HCT116 (cell line): ENCODE measurements at regions not wholly inside any gene's neighbourhood (a gene's known extent, or its start where the extent isn't known, plus 50 kb on each side); places are given as distances from the start of the nearest gene placed in this dataset.

Source experiments
- ATAC-seq: fragments of 200-7000 bp; cut with Tn5 transposase; 2 replicates; pipeline ENCODE4 v1.9.1; 2020; ENCODE audit warnings: mild to moderate bottlenecking, moderate library complexity
- BruUV-seq: library from RNA; stranded (reverse); fragments of 400-500 nt; replicated peaks from 2 replicates; lab custom pipeline; 2021; lab: Mats Ljungman, UMichigan
- CTCF ChIA-PET: fragments of 300-600 bp; sonication (Branson Sonifier 250); formaldehyde crosslinking; loops from one replicate; lab custom pipeline; 2021; ENCODE audit warnings: antibody characterized with exemption; lab: Charles Lee
- POLR2A ChIA-PET: fragments of 300-600, 350-600 bp; sonication (Branson Sonifier 250); formaldehyde crosslinking; loops from one replicate; lab custom pipeline; 2021; ENCODE audit warnings: antibody characterized with exemption; lab: Charles Lee
- RAD21 ChIA-PET, 2 experiments: fragments of 300-600 bp; sonication (Branson Sonifier 250); formaldehyde crosslinking; loops; one replicate each; lab custom pipeline; 2023; ENCODE audit warnings: low total read pairs in 2 of 2; ENCODE audit not compliant: uncharacterized antibody in 2 of 2, unreplicated experiment in 2 of 2, low non-redundant PET in 1 of 2; lab: Charles Lee
- DNase-seq: peaks from one replicate; pipeline ENCODE4 v3.0.0-alpha.2; 2010; ENCODE audit warnings: low read depth, low spot score
- H2AFZ ChIP-seq: fragments of 200-600 bp; shearing (Covaris generic), sonication (generic); 2 replicates; pipeline ENCODE4 v1.6.1; 2017; ENCODE audit warnings: low read depth, mixed run types, mixed read lengths, antibody characterized with exemption, low read length; ENCODE audit not compliant: poor library complexity, severe bottlenecking
- H3K27ac ChIP-seq: 2 replicates; pipeline ENCODE4 v1.5.1; 2012; ENCODE audit warnings: low read depth, low read length
- H3K27me3 ChIP-seq: fragments of 200-600 bp; sonication (generic); 2 replicates; pipeline ENCODE4 v1.6.1; 2016; ENCODE audit warnings: mixed run types, low read length, mixed read lengths; ENCODE audit not compliant: insufficient read depth
- H3K36me3 ChIP-seq, 2 experiments: fragments of 200-500 bp in 1 of 2; fragments of 200-600 bp in 1 of 2; sonication (Bioruptor generic) in 1 of 2; sonication (generic) in 1 of 2; 2 replicates each; pipeline versions ENCODE4 v1.5.1 to v1.6.1; 2014 to 2016; ENCODE audit warnings: low read length in 2 of 2, inconsistent platforms in 1 of 2, mixed read lengths in 1 of 2, mixed run types in 1 of 2; ENCODE audit not compliant: insufficient read depth in 2 of 2, control insufficient read depth in 1 of 2
- H3K4me1 ChIP-seq, 2 experiments: fragments of 200-600 bp in 1 of 2; sonication (generic) in 1 of 2; 2 replicates each; pipeline versions ENCODE4 v1.5.1 to v1.6.1; 2012 to 2017; ENCODE audit warnings: low read length in 2 of 2, inconsistent platforms in 1 of 2, mild to moderate bottlenecking in 1 of 2, mixed read lengths in 1 of 2, mixed run types in 1 of 2, moderate library complexity in 1 of 2; ENCODE audit not compliant: insufficient read depth in 2 of 2, control insufficient read depth in 1 of 2
- H3K4me2 ChIP-seq: fragments of 200-600 bp; sonication (generic); 2 replicates; pipeline ENCODE4 v1.6.1; 2017; ENCODE audit warnings: mixed run types, low read length, mixed read lengths
- H3K4me3 ChIP-seq, 2 experiments: fragments of 200-600 bp in 1 of 2; sonication (generic) in 1 of 2; replicated peaks in 1 of 2; 2 replicates each; pipeline ENCODE4 v1.5.1; 2011 to 2016; ENCODE audit warnings: low read length in 2 of 2, control low read depth in 1 of 2, low read depth in 1 of 2, mild to moderate bottlenecking in 1 of 2, mixed read lengths in 1 of 2, mixed run types in 1 of 2
- H3K79me2 ChIP-seq: fragments of 200-600 bp; sonication (generic); 2 replicates; pipeline ENCODE4 v1.6.1; 2017; ENCODE audit warnings: mild to moderate bottlenecking, mixed run types, low read length, moderate library complexity, mixed read lengths; ENCODE audit not compliant: insufficient read depth
- H3K9ac ChIP-seq: fragments of 200-600 bp; sonication (generic); 2 replicates; pipeline ENCODE4 v1.6.1; 2016; ENCODE audit warnings: low read length, mixed read lengths
- H3K9me2 ChIP-seq: fragments of 200-600 bp; sonication (generic), shearing (Covaris generic); 2 replicates; pipeline ENCODE4 v1.6.1; 2017; ENCODE audit warnings: mixed run types, mild to moderate bottlenecking, moderate library complexity; ENCODE audit not compliant: insufficient read depth
- H3K9me3 ChIP-seq, 2 experiments: fragments of 200-500 bp in 1 of 2; fragments of 200-600 bp in 1 of 2; sonication (Bioruptor generic) in 1 of 2; sonication (generic) in 1 of 2; 2 replicates each; pipeline ENCODE4 v1.6.1; 2014 to 2017; ENCODE audit warnings: low read length in 2 of 2, mixed read lengths in 2 of 2, inconsistent platforms in 1 of 2, low read depth in 1 of 2, mild to moderate bottlenecking in 1 of 2, mixed run types in 1 of 2, moderate library complexity in 1 of 2; ENCODE audit not compliant: control insufficient read depth in 1 of 2, insufficient read depth in 1 of 2
- H4K20me1 ChIP-seq: fragments of 200-600 bp; sonication (generic), shearing (Covaris generic); 2 replicates; pipeline ENCODE4 v1.6.1; 2017; ENCODE audit warnings: mixed run types, mild to moderate bottlenecking, moderate library complexity; ENCODE audit not compliant: insufficient read depth
- CEBPB ChIP-seq: IDR thresholded peaks from 2 replicates; pipeline ENCODE4 v1.6.1; 2012; ENCODE audit warnings: low read depth
- ELF1 ChIP-seq: IDR thresholded peaks from 2 replicates; pipeline ENCODE4 v1.6.1; 2012; ENCODE audit warnings: low read depth, borderline replicate concordance
- EZH2phosphoT487 ChIP-seq: fragments of 200-600 bp; IDR thresholded peaks from 2 replicates; pipeline ENCODE4 v1.6.1; 2018; ENCODE audit warnings: antibody characterized with exemption, borderline replicate concordance
- FOSL1 ChIP-seq: IDR thresholded peaks from 2 replicates; pipeline ENCODE4 v1.6.1; 2012; ENCODE audit warnings: low read depth
- JUND ChIP-seq: IDR thresholded peaks from 2 replicates; pipeline ENCODE4 v1.6.1; 2012
- POLR2A ChIP-seq: IDR thresholded peaks from 2 replicates; pipeline ENCODE4 v1.7.0; 2011; ENCODE audit warnings: borderline replicate concordance; ENCODE audit not compliant: insufficient read depth, insufficient read length; ENCODE audit errors: extremely low read depth
- POLR2AphosphoS5 ChIP-seq: IDR thresholded peaks from 2 replicates; pipeline ENCODE4 v1.6.1; 2011; ENCODE audit warnings: mild to moderate bottlenecking, low read depth, low read length, moderate library complexity
- RAD21 ChIP-seq: IDR thresholded peaks from 2 replicates; pipeline ENCODE4 v1.6.1; 2012; ENCODE audit warnings: low read depth, mild to moderate bottlenecking
- SIN3A ChIP-seq: IDR thresholded peaks from 2 replicates; pipeline ENCODE4 v1.6.1; 2012; ENCODE audit warnings: low read depth
- SP1 ChIP-seq: IDR thresholded peaks from 2 replicates; pipeline ENCODE4 v1.6.1; 2012; ENCODE audit warnings: low read depth
- SRF ChIP-seq: IDR thresholded peaks from 2 replicates; pipeline ENCODE4 v1.6.1; 2012; ENCODE audit warnings: low read depth
- TCF7L2 ChIP-seq: IDR thresholded peaks from 2 replicates; pipeline ENCODE4 v1.7.0; 2011; ENCODE audit warnings: borderline replicate concordance, inconsistent platforms; ENCODE audit not compliant: insufficient read depth, insufficient read length; ENCODE audit errors: extremely low read depth
- YY1 ChIP-seq: IDR thresholded peaks from 2 replicates; pipeline ENCODE4 v1.6.1; 2011; ENCODE audit warnings: low read length, low read depth, moderate library complexity, mild to moderate bottlenecking; ENCODE audit not compliant: insufficient replicate concordance; ENCODE audit errors: extremely low read depth
- intact Hi-C: fragments of 100-400 bp; cut with micrococcal nuclease; formaldehyde crosslinking; loops from 2 replicates; pipeline ENCODE4 v1.10.0; 2022
- TF ChIP-seq, protein P1 (sequence below): IDR thresholded peaks from 2 replicates; pipeline ENCODE4 v1.6.1; 2012
- TF ChIP-seq, protein P2 (sequence below): IDR thresholded peaks from 2 replicates; pipeline ENCODE4 v1.6.1; 2011; ENCODE audit warnings: mild to moderate bottlenecking, low read length, moderate library complexity; ENCODE audit not compliant: insufficient replicate concordance; ENCODE audit errors: extremely low read depth
- TF ChIP-seq, protein P3 (sequence below): IDR thresholded peaks from 2 replicates; pipeline ENCODE4 v1.6.1; 2012; ENCODE audit warnings: low read depth
- TF ChIP-seq, protein P4 (sequence below): IDR thresholded peaks from 2 replicates; pipeline ENCODE4 v1.6.1; 2012

DNA sequence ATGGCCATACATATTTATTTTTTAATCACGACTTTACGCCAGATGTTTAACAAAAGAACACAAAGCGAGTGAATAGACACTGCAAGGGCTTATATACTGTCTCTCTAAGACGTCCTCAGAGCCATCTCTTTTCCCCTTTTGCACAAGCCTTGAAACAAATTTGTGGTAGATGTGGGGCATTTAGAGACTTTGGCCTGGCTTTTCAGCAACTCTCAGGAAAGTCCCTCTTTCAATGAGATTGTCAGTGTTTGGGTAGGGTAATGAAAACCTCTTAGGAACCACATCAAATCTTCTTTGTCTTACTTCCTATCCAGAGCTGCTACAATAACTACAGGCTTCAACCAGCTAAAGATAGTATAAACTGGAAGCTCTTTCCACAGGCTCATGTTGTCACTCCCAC is 380.0 kb downstream of the ANXA1 start:
- RAD21 ChIA-PET = no interaction called here
- no peaks in the 10 kb centered on the region for H3K4me1 ChIP-seq
- TF ChIP-seq RAD21 (no peak), JUND (no peak), TCF7L2 (no peak), YY1 (no peak), SP1 (no peak), SIN3A (no peak), ELF1 (no peak), POLR2AphosphoS5 (no peak), SRF (no peak), FOSL1 (no peak), CEBPB (no peak), EZH2phosphoT487 (no peak), POLR2A (no peak)
- TF ChIP-seq, protein P1, sequence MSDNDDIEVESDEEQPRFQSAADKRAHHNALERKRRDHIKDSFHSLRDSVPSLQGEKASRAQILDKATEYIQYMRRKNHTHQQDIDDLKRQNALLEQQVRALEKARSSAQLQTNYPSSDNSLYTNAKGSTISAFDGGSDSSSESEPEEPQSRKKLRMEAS = no peak
- TF ChIP-seq, protein P2, sequence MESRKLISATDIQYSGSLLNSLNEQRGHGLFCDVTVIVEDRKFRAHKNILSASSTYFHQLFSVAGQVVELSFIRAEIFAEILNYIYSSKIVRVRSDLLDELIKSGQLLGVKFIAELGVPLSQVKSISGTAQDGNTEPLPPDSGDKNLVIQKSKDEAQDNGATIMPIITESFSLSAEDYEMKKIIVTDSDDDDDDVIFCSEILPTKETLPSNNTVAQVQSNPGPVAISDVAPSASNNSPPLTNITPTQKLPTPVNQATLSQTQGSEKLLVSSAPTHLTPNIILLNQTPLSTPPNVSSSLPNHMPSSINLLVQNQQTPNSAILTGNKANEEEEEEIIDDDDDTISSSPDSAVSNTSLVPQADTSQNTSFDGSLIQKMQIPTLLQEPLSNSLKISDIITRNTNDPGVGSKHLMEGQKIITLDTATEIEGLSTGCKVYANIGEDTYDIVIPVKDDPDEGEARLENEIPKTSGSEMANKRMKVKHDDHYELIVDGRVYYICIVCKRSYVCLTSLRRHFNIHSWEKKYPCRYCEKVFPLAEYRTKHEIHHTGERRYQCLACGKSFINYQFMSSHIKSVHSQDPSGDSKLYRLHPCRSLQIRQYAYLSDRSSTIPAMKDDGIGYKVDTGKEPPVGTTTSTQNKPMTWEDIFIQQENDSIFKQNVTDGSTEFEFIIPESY = no peak
- TF ChIP-seq, protein P3, sequence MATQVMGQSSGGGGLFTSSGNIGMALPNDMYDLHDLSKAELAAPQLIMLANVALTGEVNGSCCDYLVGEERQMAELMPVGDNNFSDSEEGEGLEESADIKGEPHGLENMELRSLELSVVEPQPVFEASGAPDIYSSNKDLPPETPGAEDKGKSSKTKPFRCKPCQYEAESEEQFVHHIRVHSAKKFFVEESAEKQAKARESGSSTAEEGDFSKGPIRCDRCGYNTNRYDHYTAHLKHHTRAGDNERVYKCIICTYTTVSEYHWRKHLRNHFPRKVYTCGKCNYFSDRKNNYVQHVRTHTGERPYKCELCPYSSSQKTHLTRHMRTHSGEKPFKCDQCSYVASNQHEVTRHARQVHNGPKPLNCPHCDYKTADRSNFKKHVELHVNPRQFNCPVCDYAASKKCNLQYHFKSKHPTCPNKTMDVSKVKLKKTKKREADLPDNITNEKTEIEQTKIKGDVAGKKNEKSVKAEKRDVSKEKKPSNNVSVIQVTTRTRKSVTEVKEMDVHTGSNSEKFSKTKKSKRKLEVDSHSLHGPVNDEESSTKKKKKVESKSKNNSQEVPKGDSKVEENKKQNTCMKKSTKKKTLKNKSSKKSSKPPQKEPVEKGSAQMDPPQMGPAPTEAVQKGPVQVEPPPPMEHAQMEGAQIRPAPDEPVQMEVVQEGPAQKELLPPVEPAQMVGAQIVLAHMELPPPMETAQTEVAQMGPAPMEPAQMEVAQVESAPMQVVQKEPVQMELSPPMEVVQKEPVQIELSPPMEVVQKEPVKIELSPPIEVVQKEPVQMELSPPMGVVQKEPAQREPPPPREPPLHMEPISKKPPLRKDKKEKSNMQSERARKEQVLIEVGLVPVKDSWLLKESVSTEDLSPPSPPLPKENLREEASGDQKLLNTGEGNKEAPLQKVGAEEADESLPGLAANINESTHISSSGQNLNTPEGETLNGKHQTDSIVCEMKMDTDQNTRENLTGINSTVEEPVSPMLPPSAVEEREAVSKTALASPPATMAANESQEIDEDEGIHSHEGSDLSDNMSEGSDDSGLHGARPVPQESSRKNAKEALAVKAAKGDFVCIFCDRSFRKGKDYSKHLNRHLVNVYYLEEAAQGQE = no peak
- TF ChIP-seq, protein P4, sequence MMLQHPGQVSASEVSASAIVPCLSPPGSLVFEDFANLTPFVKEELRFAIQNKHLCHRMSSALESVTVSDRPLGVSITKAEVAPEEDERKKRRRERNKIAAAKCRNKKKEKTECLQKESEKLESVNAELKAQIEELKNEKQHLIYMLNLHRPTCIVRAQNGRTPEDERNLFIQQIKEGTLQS = no peak
- TF ChIP-seq, all 23 proteins: peak for 0
- Histone ChIP-seq H2AFZ (no peak overlapping the region), H4K20me1 (no peaks in the 10 kb centered on the region), H3K4me3 (no peak overlapping the region), H3K79me2 (no peaks in the 10 kb centered on the region), H3K9me3 (no peaks in the 10 kb centered on the region), H3K9me2 (no peaks in the 10 kb centered on the region), H3K36me3 (no peaks in the 10 kb centered on the region), H3K9ac (no peak overlapping the region), H3K27ac (no peak overlapping the region), H3K4me2 (no peak overlapping the region), H3K27me3 (0 out of 2 replicates have a peak, but pooled peaks cover 6% of the 10 kb centered on the region)
- POLR2A ChIA-PET = no interaction called here
- DNase-seq = no peak
- intact Hi-C loops = no loop called here
- BruUV-seq = no TSS peak
- no peak for ATAC-seq
- CTCF ChIA-PET = no interaction called here
